HG02973 (cell line): ENCODE measurements at regions not wholly inside any gene's neighbourhood (a gene's known extent, or its start where the extent isn't known, plus 50 kb on each side); places are given as distances from the start of the nearest gene placed in this dataset.
"Not testable (repeated sequence)": the region's sequence is repeated elsewhere in the genome, so short reads cannot be mapped to it uniquely, and the experiment has no call there.

ENCODE experiments used
- ATAC-seq: cut with Tn5 transposase; IDR thresholded peaks from one replicate; pipeline ENCODE4 v1.9.1; 2021; ENCODE audit warnings: moderate library complexity; ENCODE audit not compliant: unreplicated experiment

DNA sequence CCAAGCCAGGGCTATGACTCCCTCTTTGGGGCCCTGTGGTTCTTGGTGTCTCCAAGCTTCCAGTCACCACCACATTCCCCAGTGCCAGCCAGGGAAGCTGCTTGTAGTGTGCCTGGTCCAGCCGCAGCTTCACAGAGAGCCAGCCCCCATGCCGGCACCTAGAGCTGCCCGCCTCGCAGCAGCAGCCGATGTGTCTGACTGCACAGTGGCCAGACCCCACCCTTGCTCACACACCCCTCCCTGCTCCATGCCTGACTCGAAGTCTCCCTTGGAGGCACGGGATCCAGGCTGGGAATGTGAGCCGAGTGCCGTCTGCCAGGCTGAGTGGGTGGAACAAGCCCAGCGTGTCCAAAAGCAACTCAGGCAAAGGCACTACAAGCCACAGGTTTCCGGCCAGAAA lies 123.3 kb upstream of the SFSWAP start:
- no peak for ATAC-seq

DNA sequence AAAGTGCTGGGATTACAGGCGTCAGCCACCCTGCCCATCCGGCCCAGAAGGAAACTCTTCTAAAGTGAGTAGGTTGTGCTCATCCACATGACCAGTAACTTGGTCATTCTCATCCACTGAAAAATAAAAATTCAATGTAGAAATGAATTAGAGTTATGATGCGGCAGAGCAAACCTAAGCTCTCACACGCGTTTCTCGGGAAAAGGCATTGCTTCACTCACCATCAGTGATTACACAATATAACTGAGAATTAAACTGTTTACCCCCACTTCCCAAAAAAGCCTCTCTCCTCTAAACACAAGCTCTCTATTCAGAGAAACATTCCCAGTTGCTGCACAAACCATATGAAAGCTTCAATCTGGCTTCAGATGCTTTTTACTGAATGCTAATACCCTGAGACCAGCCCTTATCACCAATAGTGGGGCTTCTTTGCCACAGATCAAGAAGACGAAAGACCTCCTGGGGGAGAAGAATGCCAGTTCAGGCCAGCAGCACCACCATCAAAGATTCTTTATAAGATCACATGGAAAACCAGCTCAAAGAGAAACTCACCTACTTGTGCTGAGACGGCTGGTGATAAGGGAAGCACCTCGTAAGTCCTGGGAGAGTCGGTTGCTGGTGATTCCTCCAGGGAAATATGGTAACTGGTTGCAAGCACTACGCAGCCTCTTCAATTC lies 121.5 kb upstream of the SFSWAP start:
- no peak for ATAC-seq

DNA sequence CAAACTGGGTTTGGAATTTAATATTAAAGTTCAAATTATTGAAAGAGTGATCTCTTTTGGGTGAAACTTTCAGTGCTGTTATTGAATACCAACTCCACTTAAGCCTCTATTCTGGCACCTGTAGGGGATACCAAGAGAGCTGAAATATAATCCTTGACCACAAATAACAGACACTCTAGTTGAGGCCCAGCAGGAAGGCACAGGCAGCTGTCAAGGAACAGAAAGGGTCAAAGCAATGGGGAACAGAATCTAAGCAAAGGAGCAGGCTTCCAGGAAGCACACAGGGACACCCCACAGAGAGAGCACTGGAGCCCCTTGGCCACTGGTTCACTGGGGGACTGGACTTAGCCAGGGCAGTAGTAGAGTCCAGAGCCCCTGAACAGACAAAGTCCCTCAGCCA lies 120.9 kb upstream of the SFSWAP start:
- ATAC-seq: no peak

DNA sequence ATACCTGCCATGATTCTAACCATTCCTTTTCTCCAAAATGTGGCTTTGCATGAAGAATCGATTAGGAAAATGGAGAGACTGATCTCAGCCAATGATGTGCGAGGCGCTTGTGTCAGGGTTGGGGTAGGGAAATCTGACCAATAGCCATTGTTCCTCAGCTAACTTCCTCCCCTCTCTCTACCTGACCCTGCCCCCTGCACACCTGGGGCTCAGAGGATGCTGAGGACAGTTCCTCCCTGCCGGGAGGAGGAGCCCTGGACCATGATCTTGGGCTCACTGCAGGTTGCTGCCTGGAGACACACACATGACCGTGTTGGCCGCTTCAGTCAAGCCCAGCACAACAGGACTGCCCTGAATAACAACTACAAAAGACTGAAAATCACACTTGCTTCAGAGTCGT lies 119.8 kb upstream of the SFSWAP start:
- no peak for ATAC-seq

DNA sequence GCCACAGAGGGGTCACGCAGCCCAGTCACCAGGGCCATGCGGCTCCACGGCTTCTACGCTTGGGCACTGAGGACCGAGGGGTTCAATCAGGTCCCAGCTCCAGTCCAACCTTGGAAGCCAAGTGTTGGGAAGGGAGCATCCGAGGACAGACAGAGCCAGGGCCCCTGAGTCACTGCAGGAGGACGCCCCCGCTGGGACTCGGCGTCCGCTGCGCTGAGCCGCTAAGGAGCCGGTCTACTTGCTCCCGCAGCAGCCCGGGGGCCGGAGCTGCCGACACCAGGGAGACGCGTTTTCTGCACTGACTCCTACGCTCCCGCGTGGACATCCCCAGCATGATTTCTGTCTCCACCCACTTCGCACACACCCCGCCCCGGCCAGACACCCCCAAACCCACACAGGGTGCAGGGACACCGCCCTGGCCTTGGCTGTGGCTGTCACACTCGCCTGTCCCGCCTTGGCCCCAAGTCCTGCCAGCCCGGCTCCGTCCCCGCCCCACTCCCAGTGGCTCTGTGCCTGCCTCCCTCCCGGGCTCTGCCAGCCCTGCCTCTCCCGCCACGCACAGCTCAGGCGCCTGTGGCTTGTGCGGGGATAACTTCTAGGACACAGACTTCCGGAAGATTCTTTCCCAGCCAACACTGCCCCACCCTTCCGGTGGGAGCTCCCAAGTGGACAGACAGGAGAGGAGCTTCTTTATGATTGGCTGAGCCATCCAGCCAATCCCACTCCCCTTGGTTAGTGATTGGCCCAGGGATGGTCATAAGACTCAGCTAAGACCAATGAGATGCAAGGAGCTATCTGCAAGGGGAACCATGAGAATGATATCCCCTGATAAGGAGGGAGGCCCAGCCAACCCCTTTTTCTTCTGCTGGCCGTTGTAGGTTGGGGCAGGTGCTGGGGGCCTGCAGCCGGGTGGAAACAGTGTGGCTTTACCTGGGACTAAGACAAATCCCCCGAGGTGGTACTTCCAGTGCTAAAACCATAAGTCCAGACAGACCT lies 118.9 kb upstream of the SFSWAP start:
- ATAC-seq: no peak

DNA sequence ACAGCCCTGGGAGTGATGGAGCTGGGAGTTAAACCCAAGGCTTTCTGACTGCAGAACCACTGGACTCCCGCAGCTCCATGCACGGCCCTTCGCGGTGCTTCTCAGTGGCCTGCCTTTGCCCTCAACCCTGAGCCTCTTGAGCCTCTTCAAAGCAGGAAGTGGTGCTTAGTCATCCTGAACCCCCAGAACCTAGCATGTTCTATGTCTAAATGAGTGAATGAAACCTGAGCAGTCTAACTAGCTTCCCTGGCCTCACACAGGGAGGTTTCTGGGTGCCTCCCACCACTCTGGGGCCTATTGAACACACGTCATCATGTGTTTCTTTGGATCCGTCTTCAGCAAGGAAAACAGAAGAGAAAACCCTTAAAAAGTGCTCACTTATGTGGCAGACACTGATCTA lies 117.9 kb upstream of the SFSWAP start:
- ATAC-seq: peak; percentile 99

DNA sequence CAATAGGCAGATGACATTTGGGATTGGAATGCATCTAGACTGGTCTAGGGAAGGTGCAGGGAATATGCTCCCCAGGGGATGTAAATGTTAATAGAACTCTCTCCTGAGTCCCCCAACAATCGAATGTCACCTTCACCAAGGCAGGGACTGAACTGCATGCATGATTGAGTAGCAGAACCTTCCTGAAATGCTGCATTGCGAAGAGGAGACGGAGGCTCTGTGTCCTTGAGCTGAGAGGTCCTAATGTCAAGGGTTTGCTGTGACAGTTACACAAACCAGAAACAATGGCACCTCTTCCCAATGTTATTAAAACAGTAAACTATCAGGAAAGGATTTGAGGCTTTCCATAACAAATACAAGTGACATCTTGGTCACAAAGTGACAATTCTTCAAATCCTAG lies 117.5 kb upstream of the SFSWAP start:
- no peak for ATAC-seq

DNA sequence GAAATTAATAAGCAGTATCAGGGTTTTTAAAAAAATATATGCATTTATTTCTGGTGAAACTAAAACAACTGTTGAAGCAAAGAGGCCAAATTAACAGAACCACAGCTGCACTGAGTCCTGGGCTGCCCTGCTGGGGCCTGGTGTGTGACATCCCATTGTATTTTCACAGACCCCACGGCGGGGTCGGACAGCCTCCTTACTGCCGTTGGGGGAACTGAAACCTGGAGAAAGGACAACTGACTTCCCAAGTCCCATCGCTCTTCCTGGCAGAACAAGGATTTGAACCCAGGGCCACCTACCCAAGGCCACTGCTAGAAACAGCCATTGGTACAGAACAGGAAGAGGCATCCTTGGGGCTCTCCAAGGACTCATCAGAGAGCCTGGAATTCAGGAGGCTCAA lies 114.8 kb upstream of the SFSWAP start:
- no peak for ATAC-seq

DNA sequence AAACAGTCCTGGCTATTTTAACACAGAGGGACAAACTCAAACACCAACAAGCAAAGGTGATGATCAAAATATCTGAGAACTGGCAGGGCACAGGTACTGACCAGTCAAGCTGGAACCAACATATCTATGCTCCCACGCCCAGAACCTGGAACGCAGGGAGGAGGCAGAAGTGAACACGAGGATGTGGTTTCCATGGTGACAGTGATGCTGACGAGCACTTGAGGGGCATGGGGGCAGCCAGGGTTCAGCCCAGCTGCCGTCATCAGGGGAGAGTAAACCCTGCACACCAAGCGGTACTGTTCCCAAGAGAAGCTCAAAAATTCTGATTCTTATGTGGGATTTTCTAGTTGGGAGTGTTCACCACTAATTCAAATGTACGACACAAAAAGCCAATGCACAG lies 113.6 kb upstream of the SFSWAP start:
- ATAC-seq: no peak

DNA sequence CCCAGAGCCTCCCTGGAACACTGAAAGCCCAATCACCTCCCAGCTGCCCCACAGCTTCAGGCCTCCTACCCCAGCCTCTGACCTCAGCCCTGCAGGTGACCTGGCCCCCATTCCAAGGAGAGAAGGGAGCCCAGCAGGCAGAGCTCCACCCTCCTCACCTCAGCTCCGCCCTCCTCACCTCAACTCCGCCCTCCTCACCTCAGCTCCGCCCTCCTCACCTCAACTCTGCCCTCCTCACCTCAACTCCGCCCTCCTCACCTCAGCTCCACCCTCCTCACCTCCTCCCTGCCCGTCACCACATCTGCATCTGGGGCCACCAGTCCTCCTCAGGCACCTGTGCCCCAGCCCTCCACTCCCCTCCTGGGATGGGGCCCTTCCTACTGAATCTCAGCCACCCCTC lies 112.2 kb upstream of the SFSWAP start:
- no peak for ATAC-seq

DNA sequence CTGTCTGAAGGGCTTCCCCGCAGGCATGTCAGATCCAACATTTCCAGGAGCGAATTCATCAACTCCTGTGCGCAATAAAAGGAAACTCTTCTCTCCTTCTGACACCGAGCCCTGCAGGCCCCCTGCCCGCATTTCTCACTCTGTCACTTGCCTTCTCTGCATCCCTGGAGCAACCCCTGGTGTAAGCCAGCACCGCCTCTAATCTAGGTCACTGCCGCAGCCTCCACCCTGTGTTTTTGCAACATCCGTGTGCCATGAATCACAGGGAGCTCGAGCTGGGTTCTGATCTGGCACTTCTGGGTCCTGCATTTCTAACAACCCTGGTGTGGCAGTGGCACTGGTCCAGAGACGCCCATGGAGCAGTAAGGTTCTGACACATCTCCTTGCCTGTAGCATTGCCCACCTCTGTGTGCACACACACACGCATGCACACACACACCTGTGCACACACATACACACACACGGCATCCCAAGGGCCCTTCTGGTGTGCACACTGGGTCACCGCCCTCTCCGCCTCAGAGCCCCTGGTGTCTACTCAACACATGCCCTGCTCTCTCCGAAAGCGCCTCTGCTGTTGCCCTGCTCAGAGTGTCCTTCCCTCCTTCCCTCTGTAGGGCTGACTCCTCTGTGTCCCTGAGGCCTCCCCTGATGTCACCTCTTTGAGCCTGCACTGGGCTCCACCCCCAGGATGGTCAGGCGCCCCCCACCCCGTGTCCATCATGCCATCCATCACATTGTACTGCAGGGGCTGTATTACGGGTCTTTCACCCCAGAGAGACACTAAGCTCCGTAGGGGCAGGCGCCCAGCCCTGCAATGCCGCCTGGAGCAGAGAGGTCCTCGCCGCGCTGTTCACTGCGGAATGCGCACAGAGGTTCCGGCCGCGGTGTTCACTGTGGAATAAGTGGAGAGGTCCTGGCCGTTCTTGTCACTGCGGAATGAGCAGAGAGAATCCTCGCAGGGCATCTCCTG lies 111.4 kb upstream of the SFSWAP start:
- no peak for ATAC-seq

DNA sequence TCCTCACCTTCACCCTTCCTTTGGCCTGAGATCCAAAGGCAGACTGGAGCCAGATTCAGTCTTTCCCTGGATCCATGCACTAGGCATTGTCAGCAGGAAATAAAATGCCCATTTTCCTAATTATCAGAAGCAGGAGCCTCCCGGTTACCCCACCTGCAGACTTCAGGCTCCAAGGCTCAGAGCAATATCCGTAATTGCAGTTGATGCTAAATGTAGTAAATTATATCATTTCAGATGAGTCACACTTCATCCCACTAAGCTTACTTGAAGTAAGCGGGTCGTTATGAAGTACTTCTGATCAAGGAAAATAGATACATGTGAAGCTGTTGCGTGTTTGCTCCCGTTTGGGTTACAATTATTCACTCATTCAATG lies 110.7 kb upstream of the SFSWAP start:
- ATAC-seq: no peak

DNA sequence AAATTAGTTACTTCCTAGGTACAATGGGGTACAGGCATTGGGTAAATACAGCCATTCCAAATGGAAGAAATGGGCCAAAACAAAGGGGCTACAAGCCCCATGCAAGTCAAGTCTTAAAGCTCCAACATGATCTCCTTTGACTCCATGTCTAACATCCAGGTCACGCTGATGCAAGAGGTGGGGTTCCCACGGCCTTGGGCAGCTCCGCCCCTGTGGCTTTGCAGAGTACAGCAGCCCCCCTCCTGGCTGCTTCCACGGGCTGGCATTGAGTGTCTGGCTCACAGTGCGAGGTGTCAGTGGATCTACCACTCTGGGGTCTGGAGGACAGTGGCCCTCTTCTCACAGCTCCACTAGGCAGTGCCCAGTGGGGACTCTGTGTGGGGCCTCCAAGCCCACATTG lies 109.4 kb upstream of the SFSWAP start:
- not testable (repeated sequence) for ATAC-seq

DNA sequence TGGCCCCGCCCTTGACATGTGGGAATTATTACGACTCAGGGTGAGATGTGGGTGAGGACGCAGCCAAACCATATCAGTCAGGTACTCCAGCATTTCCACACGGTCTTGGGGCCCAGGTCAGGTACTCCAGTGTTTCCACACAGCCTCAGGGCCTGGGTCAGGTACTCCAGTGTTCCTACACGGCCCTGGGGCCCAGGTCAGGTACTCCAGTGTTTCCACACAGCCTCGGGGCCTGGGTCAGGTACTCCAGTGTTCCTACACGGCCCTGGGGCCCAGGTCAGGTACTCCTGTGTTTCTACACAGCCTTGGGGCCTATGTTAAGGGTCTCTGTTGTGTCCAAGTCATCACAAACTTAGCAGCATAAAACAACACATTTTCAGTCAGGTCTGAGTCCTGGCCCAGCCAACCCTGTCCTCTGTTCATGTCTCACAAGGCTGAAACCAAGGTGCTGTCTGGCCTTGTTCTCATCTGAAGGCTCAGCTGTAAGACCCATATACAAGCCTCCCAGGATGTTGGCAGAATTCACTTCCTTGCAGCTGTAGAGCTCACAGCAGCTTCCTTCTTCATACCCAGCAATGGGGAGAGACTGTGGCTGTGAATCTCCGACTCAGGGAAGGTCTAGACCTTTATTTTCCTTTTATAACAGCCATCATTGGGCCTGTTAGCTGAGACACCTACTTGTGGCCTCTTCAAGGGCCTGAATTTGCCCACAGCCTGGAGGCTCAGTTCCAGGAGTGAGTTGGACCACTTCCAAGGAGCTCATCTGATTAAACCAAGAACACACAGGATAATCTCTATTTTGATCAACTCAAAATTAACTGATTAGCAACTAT lies 107.6 kb upstream of the SFSWAP start:
- ATAC-seq: no peak

DNA sequence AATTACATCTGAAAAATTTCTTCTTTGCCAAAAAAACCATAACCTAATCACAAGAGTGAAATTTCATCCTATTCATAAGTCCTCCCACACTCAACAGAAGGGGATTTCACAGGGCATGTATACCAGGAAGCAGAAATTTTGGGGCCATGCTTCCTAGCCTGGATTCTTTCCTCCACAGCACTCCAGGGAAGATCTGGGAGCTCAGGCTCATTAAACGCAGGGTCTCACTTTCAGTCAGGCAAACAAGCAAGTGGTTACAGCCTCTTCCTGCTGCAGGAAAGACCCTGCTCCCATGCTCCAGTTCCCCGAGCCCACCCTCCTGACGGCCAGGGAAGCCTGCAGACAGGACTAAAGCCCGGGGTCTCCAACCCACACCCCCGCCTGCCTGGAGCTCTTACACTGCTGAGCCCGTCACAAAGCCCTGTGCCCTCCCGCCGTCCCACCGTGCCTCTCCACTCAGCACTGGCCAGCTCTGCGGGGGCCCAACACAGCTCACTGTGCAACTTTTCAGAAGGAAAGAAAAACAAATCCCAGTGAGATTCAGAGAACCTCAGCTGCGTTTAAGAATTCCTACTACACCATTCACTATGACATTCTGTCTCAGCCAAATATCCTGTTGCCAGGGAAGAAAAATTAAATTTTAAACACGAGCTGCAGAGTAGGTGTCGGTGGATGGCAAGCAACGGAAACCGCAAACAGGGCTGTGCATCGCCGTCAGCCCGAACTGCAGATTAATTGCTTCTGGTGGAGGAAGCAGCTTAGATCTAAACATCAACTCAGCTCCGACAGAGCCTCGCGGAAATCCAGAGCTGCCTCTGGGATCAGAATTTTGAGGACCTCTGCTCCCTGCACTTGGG lies 106.7 kb upstream of the SFSWAP start:
- no peak for ATAC-seq

DNA sequence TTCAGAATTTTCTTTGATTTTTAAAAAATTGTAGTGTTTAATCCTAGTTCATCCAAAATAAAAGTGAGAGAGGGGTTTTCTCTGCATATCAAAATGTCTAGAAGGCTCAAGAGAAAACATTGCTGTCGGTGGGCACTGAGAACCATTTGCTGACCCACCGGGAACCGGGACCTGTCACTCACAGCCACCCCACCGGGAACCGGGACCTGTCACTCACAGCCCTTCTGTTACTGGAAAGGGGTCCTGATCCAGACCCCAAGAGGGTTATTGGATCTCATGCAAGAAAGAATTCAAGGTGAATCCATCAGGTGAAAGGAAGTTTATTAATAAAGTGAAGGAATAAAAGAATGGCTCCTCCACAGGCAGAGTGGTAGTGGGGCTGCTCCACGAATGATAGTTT lies 106.0 kb upstream of the SFSWAP start:
- ATAC-seq: no peak

DNA sequence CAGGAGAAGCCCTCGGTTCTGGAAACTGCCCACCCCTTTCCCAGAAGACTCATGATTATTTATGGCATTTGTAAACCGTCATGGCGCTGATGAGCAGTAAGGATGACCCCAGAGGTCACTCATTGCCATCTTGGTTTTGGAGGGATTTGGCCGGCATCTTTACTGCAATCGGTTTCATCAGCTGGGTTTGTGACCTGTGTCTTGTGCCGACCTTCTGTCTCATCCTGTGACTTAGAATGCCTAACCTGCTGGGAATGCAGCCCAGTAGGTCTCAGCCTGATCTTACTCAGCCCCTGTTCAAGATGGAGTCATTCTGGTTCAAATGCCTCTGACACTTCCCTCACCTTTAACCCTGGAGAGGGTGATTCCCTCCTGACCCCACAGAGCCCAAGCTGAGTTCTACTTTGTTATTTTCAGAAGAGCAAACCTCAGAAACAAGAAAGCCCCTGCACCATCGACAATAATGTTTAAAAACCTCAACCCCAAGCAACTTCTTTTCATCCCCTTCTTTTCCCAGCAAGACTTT lies 105.5 kb upstream of the SFSWAP start:
- ATAC-seq: no peak

DNA sequence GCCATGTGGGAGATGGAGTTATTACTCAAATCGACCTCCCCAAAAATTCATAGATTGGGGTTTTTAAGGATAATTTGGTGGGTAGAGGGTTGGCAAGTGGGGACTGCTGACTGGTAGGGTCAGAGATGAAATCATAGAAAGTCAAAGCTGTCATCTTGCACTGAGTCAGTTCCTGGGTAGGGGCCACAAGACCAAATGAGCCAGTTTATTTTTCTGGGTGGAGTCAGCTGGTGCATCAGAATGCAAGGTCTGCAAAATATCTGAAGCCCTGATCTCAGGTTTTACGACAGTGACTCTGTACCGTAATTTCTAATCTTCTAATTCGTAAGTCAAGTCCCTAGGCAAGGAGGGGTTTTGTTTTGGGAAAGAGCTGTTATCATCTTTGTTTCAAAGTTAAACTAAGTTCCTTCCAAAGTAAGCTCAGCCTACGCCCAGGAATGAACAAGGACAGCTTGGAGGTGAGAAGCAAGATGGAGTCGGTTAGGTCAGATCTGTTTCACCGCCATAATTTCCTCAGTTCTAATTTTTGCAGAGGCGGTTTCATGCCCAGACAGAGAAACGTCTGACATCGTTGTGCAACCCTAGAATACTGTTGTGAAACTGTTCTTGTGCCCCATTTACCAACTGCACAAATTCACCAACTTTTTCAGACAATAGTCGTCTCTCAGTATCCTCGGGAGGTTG lies 104.5 kb upstream of the SFSWAP start:
- no peak for ATAC-seq
